HG02759 (cell line): ENCODE measurements at regions not wholly inside any gene's neighbourhood (a gene's known extent, or its start where the extent isn't known, plus 50 kb on each side); places are given as distances from the start of the nearest gene placed in this dataset.
A peak's percentile ranks its signal among the peaks of the same experiment; 100 is the strongest.

Experiments
- ATAC-seq: cut with Tn5 transposase; IDR thresholded peaks from one replicate; pipeline ENCODE4 v1.9.1; 2021; ENCODE audit warnings: mild to moderate bottlenecking, moderate library complexity; ENCODE audit not compliant: unreplicated experiment

GRCh38 chr5:13478831-13479465 lies 465.5 kb downstream of the DNAH5 start:
- ATAC-seq, result peak; percentile 61

- ATAC-seq, result no peak
Measured at GRCh38 chr5:13477118-13477737, 467.3 kb downstream of the DNAH5 start.

GRCh38 chr5:13472842-13473241 lies 471.6 kb downstream of the DNAH5 start:
- no peak for ATAC-seq

GRCh38 chr5:13470975-13471374 lies 473.5 kb downstream of the DNAH5 start:
- no peak for ATAC-seq

GRCh38 chr5:13470263-13470662 lies 474.2 kb downstream of the DNAH5 start:
- no peak for ATAC-seq

- ATAC-seq, result no peak
Measured at GRCh38 chr5:13464532-13465193, 479.8 kb downstream of the DNAH5 start.

- ATAC-seq, result no peak
Measured at GRCh38 chr5:13460587-13460986, 483.9 kb downstream of the DNAH5 start.

GRCh38 chr5:13454050-13454449 lies 490.4 kb downstream of the DNAH5 start:
- no peak for ATAC-seq

- ATAC-seq, result no peak
Measured at GRCh38 chr5:13448843-13449242, 495.6 kb downstream of the DNAH5 start.

- no peak for ATAC-seq
Measured at GRCh38 chr5:13439430-13439829, 505.1 kb downstream of the DNAH5 start.

GRCh38 chr5:13427827-13428557 lies 516.5 kb downstream of the DNAH5 start:
- ATAC-seq, result no peak

GRCh38 chr5:13412040-13412595 lies 532.4 kb downstream of the DNAH5 start:
- no peak for ATAC-seq

- ATAC-seq, result no peak
Measured at GRCh38 chr5:13408616-13409015, 535.9 kb downstream of the DNAH5 start.

GRCh38 chr5:13403351-13403750 lies 541.1 kb downstream of the DNAH5 start:
- ATAC-seq, result no peak

GRCh38 chr5:13385066-13385465 lies 559.4 kb downstream of the DNAH5 start:
- ATAC-seq, result no peak

- no peak for ATAC-seq
Measured at GRCh38 chr5:13382232-13382631, 562.3 kb downstream of the DNAH5 start.

GRCh38 chr5:13378091-13378490 lies 566.4 kb downstream of the DNAH5 start:
- no peak for ATAC-seq

- ATAC-seq, result no peak
Measured at GRCh38 chr5:13359344-13359743, 585.1 kb downstream of the DNAH5 start.

- no peak for ATAC-seq
Measured at GRCh38 chr5:13358342-13358741, 586.1 kb downstream of the DNAH5 start.

- ATAC-seq, result no peak
Measured at GRCh38 chr5:13357929-13358328, 586.6 kb downstream of the DNAH5 start.

- no peak for ATAC-seq
Measured at GRCh38 chr5:13356226-13356625, 588.3 kb downstream of the DNAH5 start.
